GM21381 (cell line): ENCODE measurements at regions not wholly inside any gene's neighbourhood (a gene's known extent, or its start where the extent isn't known, plus 50 kb on each side); places are given as distances from the start of the nearest gene placed in this dataset.

Experiments
- ATAC-seq: cut with Tn5 transposase; IDR thresholded peaks from one replicate; pipeline ENCODE4 v1.9.1; 2021; ENCODE audit warnings: mild to moderate bottlenecking, moderate library complexity; ENCODE audit not compliant: unreplicated experiment

DNA sequence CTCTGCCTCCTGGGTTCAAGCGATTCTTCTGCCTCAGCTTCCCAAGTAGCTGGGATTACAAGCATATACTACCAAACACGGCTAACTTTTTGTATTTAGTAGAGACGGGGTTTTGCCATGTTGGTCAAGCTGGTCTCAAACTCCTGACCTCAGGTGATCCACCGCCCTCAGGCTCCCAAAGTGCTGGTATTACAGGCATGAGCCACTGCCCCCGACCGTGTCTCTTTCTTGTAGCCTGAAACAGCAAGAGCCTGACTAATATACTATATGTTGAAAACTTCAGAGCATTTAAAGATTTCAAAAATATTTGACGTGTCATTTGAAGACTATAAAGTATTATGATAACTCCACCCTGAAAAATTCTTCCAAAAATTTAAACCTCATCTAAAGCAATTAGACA is 71.7 kb upstream of the ZNF648 start:
- no peak for ATAC-seq

- no peak for ATAC-seq
These were observed 67.9 kb upstream of the ZNF648 start for GRCh38 chr1:182129398-182129797.

- ATAC-seq = no peak
These were observed 67.0 kb upstream of the ZNF648 start for GRCh38 chr1:182128502-182128901.

GRCh38 chr1:182127656-182128055 is 66.1 kb upstream of the ZNF648 start:
- no peak for ATAC-seq

DNA sequence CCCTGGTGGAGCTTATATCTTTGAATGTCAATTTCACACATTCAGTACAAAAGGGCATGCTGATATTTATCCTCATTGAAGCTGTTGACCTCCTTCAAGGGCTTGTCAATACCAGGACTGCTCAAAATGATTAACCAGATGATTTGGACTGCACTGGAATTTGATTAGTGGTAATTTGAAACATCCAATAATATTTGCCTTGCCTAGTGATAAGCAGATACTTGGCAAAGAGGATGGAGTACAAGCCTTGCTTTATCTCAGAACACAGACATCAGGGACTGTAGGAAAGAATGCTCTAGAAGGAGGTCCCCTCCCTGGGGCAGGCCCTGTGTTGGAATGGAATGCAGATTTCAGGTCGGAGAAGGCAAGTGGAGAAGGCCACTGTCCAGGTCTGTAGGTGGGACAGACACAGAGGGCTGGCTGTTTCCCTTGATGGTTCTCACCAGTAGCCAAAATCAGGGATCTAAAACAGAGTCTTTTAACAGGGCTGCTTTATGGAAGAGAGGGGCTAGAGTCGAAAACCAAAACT is 64.8 kb upstream of the ZNF648 start:
- no peak for ATAC-seq

GRCh38 chr1:182122913-182123260 is 61.4 kb upstream of the ZNF648 start:
- ATAC-seq = no peak

DNA sequence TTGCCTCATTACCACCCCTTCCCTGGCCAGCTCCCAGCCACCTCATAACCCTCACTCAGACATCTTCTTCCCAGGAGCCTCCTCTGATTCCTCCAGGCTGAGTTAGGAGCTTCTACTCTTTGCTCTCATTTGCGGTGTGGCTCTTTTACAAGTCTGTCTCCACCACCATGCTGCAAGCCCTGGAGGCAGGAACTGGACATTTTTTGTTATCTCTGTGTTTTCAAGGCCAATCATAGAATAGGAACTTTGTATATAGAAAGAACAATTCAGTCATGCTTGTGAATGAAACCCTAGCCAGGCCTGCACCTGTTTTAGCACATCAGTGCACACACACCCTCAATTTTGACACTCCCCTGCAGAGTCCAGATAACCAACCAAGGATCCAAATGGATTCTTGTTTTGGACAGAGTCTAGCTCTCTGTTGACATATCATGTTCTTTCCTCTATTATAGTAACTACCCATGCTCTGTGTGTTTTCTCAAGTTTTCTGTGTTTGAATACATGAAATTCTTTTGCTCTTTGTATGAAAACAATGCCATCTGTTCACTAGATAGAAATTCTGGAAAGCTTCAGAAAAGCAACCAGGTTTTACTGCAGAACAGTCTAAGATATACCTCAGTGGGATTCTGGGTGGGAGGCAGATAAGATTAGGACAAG is 60.9 kb upstream of the ZNF648 start:
- no peak for ATAC-seq

GRCh38 chr1:182121787-182122186 is 60.3 kb upstream of the ZNF648 start:
- ATAC-seq = no peak

DNA sequence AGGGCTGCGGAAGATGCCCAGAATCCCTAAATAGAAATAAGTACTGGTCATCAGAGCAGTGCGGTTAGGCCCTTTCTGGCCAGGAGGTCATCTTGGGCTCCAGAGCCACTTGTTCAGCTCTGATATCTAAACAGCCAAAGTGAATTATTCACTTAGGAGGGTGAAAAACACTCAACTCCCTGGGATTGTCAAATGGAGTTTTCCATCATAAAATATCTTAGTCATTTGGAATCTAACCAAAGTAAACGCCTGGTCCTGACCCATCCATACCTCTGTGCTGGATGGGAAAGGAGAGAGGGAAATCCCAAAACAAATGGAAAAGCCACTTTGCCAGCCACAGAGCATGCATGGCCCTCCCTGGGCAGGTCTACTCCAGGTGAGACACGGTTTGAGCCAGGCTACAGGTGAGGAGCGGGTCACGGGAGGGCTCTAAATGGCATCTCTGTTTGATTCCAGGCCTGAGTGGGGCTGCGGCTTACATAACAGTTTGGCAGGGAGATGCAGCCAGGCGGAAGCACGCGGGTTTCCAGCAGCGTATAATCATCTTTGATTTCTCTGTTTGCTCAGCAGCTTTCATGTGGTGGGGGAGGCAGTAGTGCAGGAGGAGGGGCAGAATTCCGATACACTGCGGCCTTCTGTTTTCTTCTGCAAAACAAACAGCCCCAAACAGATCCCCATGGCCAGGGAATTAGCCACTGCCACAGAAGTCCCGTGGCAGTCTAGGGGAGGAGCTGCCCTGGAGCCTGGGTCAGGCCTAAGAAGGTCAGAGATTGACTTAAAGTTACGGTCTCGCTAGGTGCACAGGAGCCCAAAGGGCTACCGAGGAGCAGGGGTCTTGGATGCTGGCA is 59.1 kb upstream of the ZNF648 start:
- no peak for ATAC-seq

- no peak for ATAC-seq
These were observed 58.1 kb upstream of the ZNF648 start for GRCh38 chr1:182119631-182120030.

DNA sequence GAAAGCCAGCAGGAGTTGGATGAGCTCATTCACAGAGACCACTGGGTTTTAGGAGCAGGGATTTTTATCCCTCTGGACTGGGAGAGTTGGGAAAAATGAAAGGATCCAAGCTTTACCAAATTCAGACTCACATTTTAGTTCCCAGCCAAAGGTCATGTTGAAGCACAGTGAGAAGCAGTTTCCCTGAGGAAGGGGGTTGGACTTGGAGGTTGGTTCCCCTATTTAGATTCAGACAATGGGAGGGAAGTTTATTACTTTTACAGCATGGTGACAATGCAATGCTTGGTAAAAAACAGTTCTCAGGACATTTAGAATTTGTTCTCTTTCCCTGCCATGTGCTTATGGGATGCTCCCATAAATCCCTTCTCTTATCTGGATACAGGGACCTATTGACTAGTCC is 57.3 kb upstream of the ZNF648 start:
- ATAC-seq = no peak

GRCh38 chr1:182114627-182115023 is 53.1 kb upstream of the ZNF648 start:
- no peak for ATAC-seq

DNA sequence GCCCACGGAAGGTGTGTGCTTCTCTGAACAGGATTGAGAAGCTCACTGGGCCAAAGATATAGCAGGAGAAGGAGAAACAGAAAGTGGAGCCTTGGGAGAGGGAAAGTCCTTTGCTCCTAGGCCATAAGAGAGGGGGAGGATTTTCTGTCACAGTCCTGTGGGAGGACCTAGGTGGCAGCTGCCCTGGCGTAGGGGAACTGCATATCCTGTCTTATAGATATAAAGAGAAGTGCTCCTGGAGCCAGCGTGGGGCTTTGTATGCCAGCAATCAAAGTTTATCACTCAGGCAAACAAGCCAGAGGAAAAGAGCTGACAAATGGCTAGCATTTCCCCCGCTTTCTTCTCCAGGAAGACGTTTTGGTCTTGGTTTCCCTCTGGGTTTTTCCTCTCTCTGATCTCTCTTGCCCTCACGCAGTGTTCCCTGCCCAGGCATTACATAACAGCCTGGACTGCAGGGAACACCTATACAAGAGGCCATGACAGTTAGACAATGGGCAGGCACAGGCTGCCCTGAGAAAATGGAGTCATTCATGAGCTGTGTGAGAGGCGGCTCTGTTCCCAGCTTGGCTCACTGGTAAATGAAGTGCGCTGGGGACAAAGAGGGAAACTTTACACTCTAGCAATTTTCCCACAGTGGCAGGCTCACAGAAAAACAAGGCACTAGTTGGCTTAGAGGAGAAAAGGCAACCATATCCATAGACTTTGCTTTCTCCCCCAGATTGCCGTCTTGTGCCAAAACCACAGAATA is 52.5 kb upstream of the ZNF648 start:
- ATAC-seq = no peak

GRCh38 chr1:182111496-182111895 is 50.0 kb upstream of the ZNF648 start:
- ATAC-seq = no peak
